ENCODE measurements at regions not wholly inside any gene's neighbourhood (a gene's known extent, or its start where the extent isn't known, plus 50 kb on each side); places are given as distances from the start of the nearest gene placed in this dataset.

DNA sequence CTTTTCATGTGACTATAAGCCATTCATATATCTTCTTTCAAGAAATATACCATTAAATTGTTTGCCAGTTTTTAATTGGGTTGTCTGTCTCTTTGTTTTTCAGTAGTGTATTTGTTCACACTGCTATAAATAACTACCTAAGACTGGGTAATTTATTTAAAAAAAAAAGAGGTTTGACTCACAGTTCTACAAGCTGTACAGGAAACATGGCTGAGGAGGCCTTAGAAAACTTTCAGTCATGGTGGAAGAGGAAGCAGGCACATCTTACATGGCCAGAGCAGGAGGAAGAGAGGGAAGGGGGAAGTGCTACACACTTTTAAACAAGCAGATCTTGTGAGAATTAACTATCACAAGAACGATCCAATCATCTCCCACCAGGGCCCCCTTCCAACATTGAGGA lies 255.3 kb downstream of the EPM2A start:
- TF ChIP-seq POLR2A (IDR thresholded peaks at IDR 0.05) (no peak), CTCF (IDR thresholded peaks at IDR 0.05) (no peak)
